ENCODE measurements at regions not wholly inside any gene's neighbourhood (a gene's known extent, or its start where the extent isn't known, plus 50 kb on each side); places are given as distances from the start of the nearest gene placed in this dataset.

DNA sequence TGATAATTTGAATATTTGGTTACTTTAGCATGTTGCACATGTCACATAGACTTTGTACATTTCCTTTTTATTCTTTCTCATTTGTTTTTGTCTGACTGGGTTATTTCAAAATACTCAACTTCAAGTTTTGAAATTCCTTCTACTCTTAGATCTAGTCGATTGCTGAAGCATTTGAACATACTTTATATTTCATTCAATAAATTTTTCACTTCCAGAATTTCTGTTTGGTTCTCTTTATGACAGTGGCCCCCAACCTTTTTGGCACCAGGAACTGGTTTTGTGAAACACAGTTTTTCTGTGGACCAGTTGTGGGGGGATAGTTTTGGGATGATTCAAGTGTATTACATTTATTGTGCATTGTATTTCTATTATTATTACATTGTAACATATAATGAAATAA, 119.8 kb downstream of the COX7C start:
- intact Hi-C loops (cut with micrococcal nuclease), result no loop called here
- Histone ChIP-seq H3K4me1 (ENCODE audit: control insufficient read depth, insufficient read depth, low read length) (no peaks in the 10 kb centered on the region), H3K9ac (ENCODE audit: low read depth, low read length) (no peak overlapping the region), H3K79me1 (ENCODE audit: low read depth in 1 of 2, low read length in 2 of 2) (no peaks in the 10 kb centered on the region), H3K4me3 (ENCODE audit: insufficient read depth, low read depth, low read length) (no peak overlapping the region), H3K56ac (ENCODE audit: extremely low read depth, insufficient read depth, low read length) (no peak overlapping the region), H2BK120ac (ENCODE audit: low read depth, low read length) (no peak overlapping the region), H3K14ac (replicated peaks; ENCODE audit: low read depth, low read length) (no peak overlapping the region), H2BK5ac (ENCODE audit: low read depth, low read length, poor library complexity, severe bottlenecking) (no peak overlapping the region), H2AFZ (replicated peaks; ENCODE audit: low read length, poor library complexity) (no peak overlapping the region), H4K91ac (ENCODE audit: insufficient read depth, low read depth, low read length) (no peak overlapping the region), H3K9me3 (ENCODE audit: control insufficient read depth, insufficient read depth, low read length) (no peaks in the 10 kb centered on the region), H2BK15ac (ENCODE audit: low read depth, low read length) (no peak overlapping the region), H3K27me3 (ENCODE audit: control insufficient read depth, insufficient read depth, low read length) (no peaks in the 10 kb centered on the region), H3K4ac (ENCODE audit: low read depth, low read length) (no peak overlapping the region), H3K4me2 (ENCODE audit: low read depth, low read length) (no peak overlapping the region), H2AK9ac (replicated peaks; ENCODE audit: low read depth, low read length, poor library complexity) (no peak overlapping the region), H3K27ac (ENCODE audit: insufficient read depth, low read length) (no peak overlapping the region), H3K36me3 (ENCODE audit: control insufficient read depth, insufficient read depth, low read length) (no peaks in the 10 kb centered on the region), H2BK20ac (ENCODE audit: low read depth, low read length) (no peak overlapping the region), H3K9me1 (ENCODE audit: insufficient read depth, low read length) (no peaks in the 10 kb centered on the region), H3K23ac (ENCODE audit: low read depth, low read length) (no peak overlapping the region), H4K5ac (ENCODE audit: low read depth, low read length) (no peak overlapping the region), H2AK5ac (ENCODE audit: low read depth, low read length) (no peak overlapping the region), H4K20me1 (ENCODE audit: insufficient read depth, low read length) (no peaks in the 10 kb centered on the region), H3K18ac (ENCODE audit: low read depth, low read length) (no peak overlapping the region), H4K8ac (ENCODE audit: low read depth in 2 of 2, low read length in 2 of 2) (no peak overlapping the region)
- ChIA-PET POLR2A (ENCODE audit: unreplicated experiment) (no interaction called here), CTCF (no interaction called here)
- no peak for DNase-seq
- no CpG with 5 or more reads among the region's 1 CpG for WGBS, 2 experiments (ENCODE audit: extremely low coverage in 2 of 2, insufficient read length in 1 of 2)
- in situ Hi-C loops (cut with MboI; ENCODE audit: low sequenced_read_pairs), result no loop called here
- no TSS peak for BruUV-seq (replicated peaks)
- dilution Hi-C loops (cut with HindIII; ENCODE audit: low sequenced_read_pairs, unreplicated experiment), result no loop called here
- TF ChIP-seq RAD21 (IDR thresholded peaks at IDR 0.05; ENCODE audit: low read length), result no peak
- no peak for TF ChIP-seq BHLHE40 (IDR thresholded peaks at IDR 0.05; ENCODE audit: low read depth, low read length)
- no peak for TF ChIP-seq RFX5 (IDR thresholded peaks at IDR 0.05; ENCODE audit: low read depth, low read length)
- no peak for TF ChIP-seq CHD1 (IDR thresholded peaks at IDR 0.05; ENCODE audit: low read depth, low read length)
- TF ChIP-seq NFE2L2 (IDR thresholded peaks at IDR 0.05; ENCODE audit: low read depth, low read length), result no peak
- TF ChIP-seq, protein P1, sequence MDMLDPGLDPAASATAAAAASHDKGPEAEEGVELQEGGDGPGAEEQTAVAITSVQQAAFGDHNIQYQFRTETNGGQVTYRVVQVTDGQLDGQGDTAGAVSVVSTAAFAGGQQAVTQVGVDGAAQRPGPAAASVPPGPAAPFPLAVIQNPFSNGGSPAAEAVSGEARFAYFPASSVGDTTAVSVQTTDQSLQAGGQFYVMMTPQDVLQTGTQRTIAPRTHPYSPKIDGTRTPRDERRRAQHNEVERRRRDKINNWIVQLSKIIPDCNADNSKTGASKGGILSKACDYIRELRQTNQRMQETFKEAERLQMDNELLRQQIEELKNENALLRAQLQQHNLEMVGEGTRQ (IDR thresholded peaks at IDR 0.05; ENCODE audit: low read depth, low read length), result no peak
- TF ChIP-seq POLR2A (IDR thresholded peaks at IDR 0.05; ENCODE audit: low read depth, low read length), result no peak
- no peak for TF ChIP-seq RCOR1 (IDR thresholded peaks at IDR 0.05; ENCODE audit: insufficient replicate concordance, low read length)
- TF ChIP-seq MAFK (IDR thresholded peaks at IDR 0.05; ENCODE audit: low read depth, low read length), result no peak
- no peak for TF ChIP-seq CTCF (conservative IDR thresholded peaks at IDR 0.05; ENCODE audit: low read depth, low read length)
- no peak for TF ChIP-seq MAZ (IDR thresholded peaks at IDR 0.05; ENCODE audit: borderline replicate concordance, low read depth, low read length)
- no peak for ATAC-seq (ENCODE audit: low read depth)
